ENCODE measurements at regions not wholly inside any gene's neighbourhood (a gene's known extent, or its start where the extent isn't known, plus 50 kb on each side); places are given as distances from the start of the nearest gene placed in this dataset.

DNA sequence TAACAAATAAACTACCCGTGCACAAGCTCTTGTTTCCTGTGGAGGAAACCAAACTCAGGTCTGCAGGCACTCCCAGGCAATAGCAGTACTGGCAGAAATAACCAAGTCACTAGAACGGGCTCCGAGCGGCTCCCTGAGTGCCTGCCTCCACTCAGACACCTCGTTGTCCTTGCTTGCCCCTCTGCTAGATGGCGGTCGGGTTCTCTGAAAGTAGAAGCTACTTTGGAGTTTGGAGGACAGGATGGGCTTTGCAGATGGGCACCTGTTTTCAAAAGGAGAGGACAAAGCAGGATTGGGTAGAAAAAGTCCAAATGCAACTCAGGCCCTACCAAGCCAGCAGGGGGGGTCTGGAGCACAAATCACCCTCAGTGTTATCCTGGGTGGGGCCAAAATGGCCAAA is 136.4 kb downstream of the LRRC30 start:
- no peak overlapping the region for H3K27ac ChIP-seq
- H3K9me2 ChIP-seq (replicated peaks; ENCODE audit: insufficient read depth), result no peaks in the 10 kb centered on the region
- H3K4me3 ChIP-seq, result no peak overlapping the region
- no peak for DNase-seq (ENCODE audit: low spot score)
- H3K4me1 ChIP-seq (ENCODE audit: insufficient read depth), result no peaks in the 10 kb centered on the region
- WGBS (ENCODE audit: low lambda C conversion rate, missing lambda C conversion rate), result 85% methylated on average over 7 of the region's 7 CpGs
- H3K79me2 ChIP-seq, result no peaks in the 10 kb centered on the region
- H4K20me1 ChIP-seq (ENCODE audit: insufficient read depth, poor library complexity, severe bottlenecking), result no peaks in the 10 kb centered on the region
- H3K4me2 ChIP-seq, result no peak overlapping the region
- no peak overlapping the region for H2AFZ ChIP-seq
- no peak for TF ChIP-seq EZH2 (IDR thresholded peaks at IDR 0.05; ENCODE audit: borderline replicate concordance)
- TF ChIP-seq EZH2phosphoT487 (IDR thresholded peaks at IDR 0.05; ENCODE audit: low read depth, severe bottlenecking, unreplicated experiment), result no peak
- TF ChIP-seq, protein P1, sequence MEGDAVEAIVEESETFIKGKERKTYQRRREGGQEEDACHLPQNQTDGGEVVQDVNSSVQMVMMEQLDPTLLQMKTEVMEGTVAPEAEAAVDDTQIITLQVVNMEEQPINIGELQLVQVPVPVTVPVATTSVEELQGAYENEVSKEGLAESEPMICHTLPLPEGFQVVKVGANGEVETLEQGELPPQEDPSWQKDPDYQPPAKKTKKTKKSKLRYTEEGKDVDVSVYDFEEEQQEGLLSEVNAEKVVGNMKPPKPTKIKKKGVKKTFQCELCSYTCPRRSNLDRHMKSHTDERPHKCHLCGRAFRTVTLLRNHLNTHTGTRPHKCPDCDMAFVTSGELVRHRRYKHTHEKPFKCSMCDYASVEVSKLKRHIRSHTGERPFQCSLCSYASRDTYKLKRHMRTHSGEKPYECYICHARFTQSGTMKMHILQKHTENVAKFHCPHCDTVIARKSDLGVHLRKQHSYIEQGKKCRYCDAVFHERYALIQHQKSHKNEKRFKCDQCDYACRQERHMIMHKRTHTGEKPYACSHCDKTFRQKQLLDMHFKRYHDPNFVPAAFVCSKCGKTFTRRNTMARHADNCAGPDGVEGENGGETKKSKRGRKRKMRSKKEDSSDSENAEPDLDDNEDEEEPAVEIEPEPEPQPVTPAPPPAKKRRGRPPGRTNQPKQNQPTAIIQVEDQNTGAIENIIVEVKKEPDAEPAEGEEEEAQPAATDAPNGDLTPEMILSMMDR (IDR thresholded peaks at IDR 0.05; ENCODE audit: poor library complexity), result no peak
- no peaks in the 10 kb centered on the region for H3K9me3 ChIP-seq (ENCODE audit: low read depth)
- no peaks in the 10 kb centered on the region for H3K27me3 ChIP-seq
- no peaks in the 10 kb centered on the region for H3K36me3 ChIP-seq (replicated peaks; ENCODE audit: insufficient read depth, low read depth)

DNA sequence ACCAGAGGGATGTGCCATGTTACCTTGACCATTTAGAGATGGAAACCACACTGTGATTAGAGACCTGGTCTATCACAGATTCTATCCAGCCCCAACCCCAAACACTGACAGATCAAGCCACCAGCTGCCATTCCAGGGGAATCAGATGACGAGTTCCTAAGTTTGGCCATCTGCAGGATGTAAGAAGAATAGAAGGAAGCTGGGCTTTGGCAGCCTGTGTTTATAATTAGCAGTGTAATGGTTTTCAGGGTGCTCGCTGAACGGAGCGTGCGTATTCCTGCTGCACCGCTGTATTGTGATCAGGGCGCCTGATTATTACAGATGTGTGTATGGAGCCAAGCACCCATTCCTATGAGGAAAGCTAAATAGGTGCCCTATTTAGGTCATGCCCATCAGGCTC is 138.1 kb downstream of the LRRC30 start:
- no peak overlapping the region for H3K4me2 ChIP-seq
- H3K27me3 ChIP-seq, result no peaks in the 10 kb centered on the region
- H3K9me2 ChIP-seq (replicated peaks; ENCODE audit: insufficient read depth), result no peaks in the 10 kb centered on the region
- H4K20me1 ChIP-seq (ENCODE audit: insufficient read depth, poor library complexity, severe bottlenecking), result no peaks in the 10 kb centered on the region
- no peak overlapping the region for H2AFZ ChIP-seq
- 90% methylated on average over 7 of the region's 7 CpGs for WGBS (ENCODE audit: low lambda C conversion rate, missing lambda C conversion rate)
- no peak for DNase-seq (ENCODE audit: low spot score)
- no peak overlapping the region for H3K27ac ChIP-seq
- no peak overlapping the region for H3K4me3 ChIP-seq
- no peaks in the 10 kb centered on the region for H3K9me3 ChIP-seq (ENCODE audit: low read depth)
- H3K4me1 ChIP-seq (ENCODE audit: insufficient read depth), result no peaks in the 10 kb centered on the region
- H3K36me3 ChIP-seq (replicated peaks; ENCODE audit: insufficient read depth, low read depth), result no peaks in the 10 kb centered on the region
- TF ChIP-seq EZH2phosphoT487 (IDR thresholded peaks at IDR 0.05; ENCODE audit: low read depth, severe bottlenecking, unreplicated experiment) (no peak), EZH2 (IDR thresholded peaks at IDR 0.05; ENCODE audit: borderline replicate concordance) (no peak)
- TF ChIP-seq, protein P1 (IDR thresholded peaks at IDR 0.05; ENCODE audit: poor library complexity), result no peak
- no peaks in the 10 kb centered on the region for H3K79me2 ChIP-seq

DNA sequence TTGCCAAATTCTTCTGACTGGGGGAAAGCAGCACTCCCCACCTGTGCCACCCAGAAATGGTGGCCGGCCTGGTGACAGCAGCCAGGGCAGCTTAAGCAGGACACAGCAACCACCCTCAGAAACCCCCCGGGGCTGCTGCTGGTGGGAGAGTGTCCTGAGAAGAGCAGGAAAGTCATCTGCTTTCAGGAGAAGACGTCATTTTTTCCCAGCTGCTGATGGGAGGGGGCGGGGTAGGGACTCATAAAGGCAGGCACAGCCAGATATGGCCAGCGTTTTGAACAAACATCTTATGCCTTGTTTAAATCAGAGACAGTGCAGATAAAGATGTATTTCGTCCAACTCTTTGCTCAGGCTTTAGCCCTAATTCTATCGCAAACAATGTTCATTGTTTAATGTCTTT is 139.5 kb downstream of the LRRC30 start:
- H3K9me2 ChIP-seq (replicated peaks; ENCODE audit: insufficient read depth), result no peaks in the 10 kb centered on the region
- H3K79me2 ChIP-seq, result no peaks in the 10 kb centered on the region
- TF ChIP-seq, protein P1 (IDR thresholded peaks at IDR 0.05; ENCODE audit: poor library complexity), result no peak
- TF ChIP-seq EZH2 (IDR thresholded peaks at IDR 0.05; ENCODE audit: borderline replicate concordance), result no peak
- DNase-seq (ENCODE audit: low spot score), result peak; percentile 54
- H2AFZ ChIP-seq, result no peak overlapping the region
- no peaks in the 10 kb centered on the region for H3K27me3 ChIP-seq
- H3K9me3 ChIP-seq (ENCODE audit: low read depth), result no peaks in the 10 kb centered on the region
- H3K36me3 ChIP-seq (replicated peaks; ENCODE audit: insufficient read depth, low read depth), result no peaks in the 10 kb centered on the region
- peak overlapping the region; percentile 34 for H3K4me2 ChIP-seq
- no peak overlapping the region for H3K4me3 ChIP-seq
- H3K4me1 ChIP-seq (ENCODE audit: insufficient read depth), result no peaks in the 10 kb centered on the region
- 62% methylated on average over 7 of the region's 7 CpGs for WGBS (ENCODE audit: low lambda C conversion rate, missing lambda C conversion rate)
- peak overlapping the region; percentile 83 for H3K27ac ChIP-seq
- H4K20me1 ChIP-seq (ENCODE audit: insufficient read depth, poor library complexity, severe bottlenecking), result no peaks in the 10 kb centered on the region

DNA sequence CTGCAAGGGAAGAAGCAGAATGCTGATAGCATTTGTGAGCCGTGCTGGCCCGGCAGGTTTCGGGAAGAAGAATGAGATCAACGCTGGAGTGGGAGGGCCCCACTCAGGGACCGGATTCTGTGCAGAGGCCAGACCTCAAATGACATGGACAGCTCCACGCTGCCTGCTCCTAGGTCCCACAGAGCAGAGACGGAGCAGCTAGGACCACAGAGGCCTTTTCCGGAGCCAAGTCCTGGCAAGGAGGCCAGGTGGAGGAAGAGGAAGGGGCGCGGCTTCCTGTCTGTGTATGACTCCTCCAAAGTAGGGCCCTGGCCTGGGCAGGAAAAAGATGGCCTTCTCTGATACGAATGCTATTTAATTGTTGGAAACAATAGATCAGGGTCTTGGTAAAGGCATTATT is 139.9 kb downstream of the LRRC30 start:
- Histone ChIP-seq H2AFZ (no peak overlapping the region), H3K27me3 (no peaks in the 10 kb centered on the region), H3K36me3 (replicated peaks; ENCODE audit: insufficient read depth, low read depth) (no peaks in the 10 kb centered on the region), H3K4me1 (ENCODE audit: insufficient read depth) (no peaks in the 10 kb centered on the region), H3K79me2 (no peaks in the 10 kb centered on the region), H3K9me3 (ENCODE audit: low read depth) (no peaks in the 10 kb centered on the region), H3K9me2 (replicated peaks; ENCODE audit: insufficient read depth) (no peaks in the 10 kb centered on the region), H4K20me1 (ENCODE audit: insufficient read depth, poor library complexity, severe bottlenecking) (no peaks in the 10 kb centered on the region), H3K4me3 (no peak overlapping the region), H3K27ac (peak overlapping the region; percentile 62), H3K4me2 (peak overlapping the region; percentile 34)
- 60% methylated on average over 11 of the region's 11 CpGs for WGBS (ENCODE audit: low lambda C conversion rate, missing lambda C conversion rate)
- TF ChIP-seq EZH2phosphoT487 (IDR thresholded peaks at IDR 0.05; ENCODE audit: low read depth, severe bottlenecking, unreplicated experiment) (no peak), EZH2 (IDR thresholded peaks at IDR 0.05; ENCODE audit: borderline replicate concordance) (no peak)
- TF ChIP-seq, protein P1 (IDR thresholded peaks at IDR 0.05; ENCODE audit: poor library complexity), result no peak
- peak; percentile 37 for DNase-seq (ENCODE audit: low spot score)

Data from hepatocyte (in vitro differentiated cells).